ENCODE measurements at regions not wholly inside any gene's neighbourhood (a gene's known extent, or its start where the extent isn't known, plus 50 kb on each side); places are given as distances from the start of the nearest gene placed in this dataset.

- H3K4me3 Mint-ChIP-seq (ENCODE audit: low read depth) = no peak overlapping the region
- DNase-seq (ENCODE audit: low spot score, unreplicated experiment) = no peak
- no peaks in the 10 kb centered on the region for H3K9me3 Mint-ChIP-seq (ENCODE audit: low read depth)
- TF ChIP-seq CTCF (IDR thresholded peaks at IDR 0.05; ENCODE audit: unreplicated experiment) = no peak
- peaks cover 4% of the 10 kb centered on the region for H3K4me1 Mint-ChIP-seq (ENCODE audit: low read depth)
- peaks cover 16% of the 10 kb centered on the region for H3K27me3 Mint-ChIP-seq
- no peaks in the 10 kb centered on the region for H3K36me3 Mint-ChIP-seq (ENCODE audit: insufficient read depth)
- no peak overlapping the region for H3K27ac Mint-ChIP-seq
Observed at GRCh38 chr11:119996556-119996955, 141.4 kb downstream of the TRIM29 start.

- Mint-ChIP-seq H3K4me1 (ENCODE audit: low read depth) (peaks cover 3% of the 10 kb centered on the region), H3K27me3 (peaks cover 14% of the 10 kb centered on the region), H3K9me3 (ENCODE audit: low read depth) (no peaks in the 10 kb centered on the region), H3K36me3 (ENCODE audit: insufficient read depth) (no peaks in the 10 kb centered on the region), H3K4me3 (ENCODE audit: low read depth) (no peak overlapping the region), H3K27ac (no peak overlapping the region)
- TF ChIP-seq CTCF (IDR thresholded peaks at IDR 0.05; ENCODE audit: unreplicated experiment) = no peak
- no peak for DNase-seq (ENCODE audit: low spot score, unreplicated experiment)
Observed at GRCh38 chr11:119995730-119996491, 142.0 kb downstream of the TRIM29 start.

GRCh38 chr11:119993722-119994121, 144.2 kb downstream of the TRIM29 start:
- Mint-ChIP-seq H3K36me3 (ENCODE audit: insufficient read depth) (no peaks in the 10 kb centered on the region), H3K9me3 (ENCODE audit: low read depth) (no peaks in the 10 kb centered on the region), H3K4me3 (ENCODE audit: low read depth) (no peak overlapping the region), H3K27ac (no peak overlapping the region), H3K27me3 (peaks cover 20% of the 10 kb centered on the region), H3K4me1 (ENCODE audit: low read depth) (peaks cover 4% of the 10 kb centered on the region)
- DNase-seq (ENCODE audit: low spot score, unreplicated experiment) = no peak
- peak; percentile 38 for TF ChIP-seq CTCF (IDR thresholded peaks at IDR 0.05; ENCODE audit: unreplicated experiment)

GRCh38 chr11:119992171-119993051, 145.5 kb downstream of the TRIM29 start:
- peaks cover 4% of the 10 kb centered on the region for H3K4me1 Mint-ChIP-seq (ENCODE audit: low read depth)
- peaks cover 26% of the 10 kb centered on the region for H3K27me3 Mint-ChIP-seq
- H3K36me3 Mint-ChIP-seq (ENCODE audit: insufficient read depth) = no peaks in the 10 kb centered on the region
- H3K9me3 Mint-ChIP-seq (ENCODE audit: low read depth) = no peaks in the 10 kb centered on the region
- no peak for TF ChIP-seq CTCF (IDR thresholded peaks at IDR 0.05; ENCODE audit: unreplicated experiment)
- no peak overlapping the region for H3K4me3 Mint-ChIP-seq (ENCODE audit: low read depth)
- H3K27ac Mint-ChIP-seq = peak overlapping the region; percentile 75
- no peak for DNase-seq (ENCODE audit: low spot score, unreplicated experiment)

GRCh38 chr11:119991669-119992068, 146.2 kb downstream of the TRIM29 start:
- Mint-ChIP-seq H3K27me3 (peaks cover 26% of the 10 kb centered on the region), H3K4me3 (ENCODE audit: low read depth) (no peak overlapping the region), H3K4me1 (ENCODE audit: low read depth) (peaks cover 4% of the 10 kb centered on the region), H3K9me3 (ENCODE audit: low read depth) (no peaks in the 10 kb centered on the region), H3K36me3 (ENCODE audit: insufficient read depth) (no peaks in the 10 kb centered on the region), H3K27ac (peak overlapping the region; percentile 75)
- DNase-seq (ENCODE audit: low spot score, unreplicated experiment) = no peak
- TF ChIP-seq CTCF (IDR thresholded peaks at IDR 0.05; ENCODE audit: unreplicated experiment) = no peak
